ENCODE measurements at regions not wholly inside any gene's neighbourhood (a gene's known extent, or its start where the extent isn't known, plus 50 kb on each side); places are given as distances from the start of the nearest gene placed in this dataset.

DNA sequence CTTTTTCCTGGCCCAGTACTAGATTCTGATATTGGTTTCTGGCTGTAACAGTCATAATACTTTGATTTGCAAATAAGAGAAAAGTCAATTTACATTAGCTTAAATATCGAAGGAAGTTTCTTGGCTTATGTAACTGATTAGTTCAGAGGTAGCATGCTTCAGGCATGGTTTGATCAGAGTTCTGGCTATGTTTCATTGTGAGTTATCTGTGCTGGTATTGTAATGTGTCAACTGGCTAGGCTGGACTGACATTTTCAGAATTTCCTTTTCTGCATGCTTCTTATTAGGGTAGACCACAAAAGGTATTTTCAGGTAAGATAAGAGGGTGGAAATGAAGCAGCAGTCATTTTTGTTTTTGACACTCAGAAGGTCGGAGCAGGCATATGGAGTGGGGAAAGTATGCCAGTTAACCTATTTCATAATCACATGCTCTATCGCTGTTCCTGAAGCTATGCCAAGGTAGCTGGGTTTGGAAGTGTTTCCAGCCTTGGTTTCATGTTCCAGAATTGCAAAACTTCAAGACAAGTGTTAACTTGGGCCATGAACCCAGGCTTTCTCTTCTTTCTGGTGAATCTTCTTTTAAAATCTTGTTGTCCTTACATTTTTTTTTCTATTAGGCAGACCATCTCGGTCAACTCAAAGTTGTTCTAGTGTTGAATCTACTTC is 244.9 kb downstream of the DHX35 start:
- no peaks in the 10 kb centered on the region for H4K20me1 ChIP-seq (replicated peaks; ENCODE audit: control insufficient read depth, extremely low read depth, insufficient read depth, low read length)
- CTCF ChIA-PET, result no interaction called here
- H3K36me3 ChIP-seq (ENCODE audit: control insufficient read depth in 2 of 2, extremely low read depth in 1 of 2, insufficient read depth in 2 of 2, low read length in 2 of 2), result no peaks in the 10 kb centered on the region
- no peak for DNase-seq (ENCODE audit: low read depth, low spot score)
- no peaks in the 10 kb centered on the region for H3K9me1 ChIP-seq (replicated peaks; ENCODE audit: control insufficient read depth, extremely low read depth, insufficient read depth, low read length)
- intact Hi-C loops (cut with micrococcal nuclease), result no loop called here
- H3K9me3 ChIP-seq (replicated peaks; ENCODE audit: control insufficient read depth, insufficient read depth, low read length), result no peaks in the 10 kb centered on the region
- POLR2A ChIA-PET, result no interaction called here
- H3K27ac ChIP-seq (ENCODE audit: insufficient read depth, low read depth, low read length), result no peak overlapping the region
- no peak overlapping the region for H3K4me2 ChIP-seq (ENCODE audit: insufficient read depth, low read length)
- no peak for TF ChIP-seq EZH2 (IDR thresholded peaks at IDR 0.05; ENCODE audit: borderline replicate concordance, low read depth, low read length, severe bottlenecking)
- TF ChIP-seq MYC (IDR thresholded peaks at IDR 0.05; ENCODE audit: low read depth, low read length), result no peak
- TF ChIP-seq POLR2A (IDR thresholded peaks at IDR 0.05; ENCODE audit: low read depth, low read length), result no peak
- TF ChIP-seq JUN (IDR thresholded peaks at IDR 0.05; ENCODE audit: borderline replicate concordance, insufficient read depth, insufficient read length, low read depth), result no peak
- no peak for TF ChIP-seq MAX (IDR thresholded peaks at IDR 0.05; ENCODE audit: insufficient read depth, insufficient read length)
- TF ChIP-seq POLR2AphosphoS5 (IDR thresholded peaks at IDR 0.05; ENCODE audit: insufficient read depth, low read depth, low read length), result no peak
- no peak for TF ChIP-seq FOS (IDR thresholded peaks at IDR 0.05; ENCODE audit: borderline replicate concordance, insufficient read depth, low read length)
- no peak for TF ChIP-seq GATA2 (IDR thresholded peaks at IDR 0.05; ENCODE audit: insufficient read depth, insufficient read length, low read depth, low read length)
- no peak for TF ChIP-seq CTCF (IDR thresholded peaks at IDR 0.05; ENCODE audit: extremely low read depth in 1 of 2, insufficient read depth in 1 of 2, low read depth in 1 of 2, low read length in 2 of 2)
- H3K9ac ChIP-seq (replicated peaks; ENCODE audit: extremely low read depth, insufficient read depth, low read length), result no peak overlapping the region
- H3K79me2 ChIP-seq (ENCODE audit: control insufficient read depth, insufficient read depth, low read length), result no peaks in the 10 kb centered on the region
- H3K27me3 ChIP-seq (ENCODE audit: control insufficient read depth in 2 of 2, insufficient read depth in 2 of 2, low read length in 2 of 2), result no peaks in the 10 kb centered on the region
- no peak overlapping the region for H2AFZ ChIP-seq (ENCODE audit: low read depth, low read length)
- dilution Hi-C loops (cut with MboI; ENCODE audit: extremely low pct_ligation_motif_present, low sequenced_read_pairs), result no loop called here
- H3K4me3 ChIP-seq (replicated peaks in 1 of 3; ENCODE audit: insufficient read depth in 1 of 3, low read depth in 1 of 3, low read length in 3 of 3), result no peak overlapping the region
- no peaks in the 10 kb centered on the region for H3K4me1 ChIP-seq (ENCODE audit: control insufficient read depth, extremely low read depth, insufficient read depth, low read length)
- BruUV-seq (replicated peaks), result no TSS peak
- no peak for FAIRE-seq
